ENCODE measurements at regions not wholly inside any gene's neighbourhood (a gene's known extent, or its start where the extent isn't known, plus 50 kb on each side); places are given as distances from the start of the nearest gene placed in this dataset.

DNA sequence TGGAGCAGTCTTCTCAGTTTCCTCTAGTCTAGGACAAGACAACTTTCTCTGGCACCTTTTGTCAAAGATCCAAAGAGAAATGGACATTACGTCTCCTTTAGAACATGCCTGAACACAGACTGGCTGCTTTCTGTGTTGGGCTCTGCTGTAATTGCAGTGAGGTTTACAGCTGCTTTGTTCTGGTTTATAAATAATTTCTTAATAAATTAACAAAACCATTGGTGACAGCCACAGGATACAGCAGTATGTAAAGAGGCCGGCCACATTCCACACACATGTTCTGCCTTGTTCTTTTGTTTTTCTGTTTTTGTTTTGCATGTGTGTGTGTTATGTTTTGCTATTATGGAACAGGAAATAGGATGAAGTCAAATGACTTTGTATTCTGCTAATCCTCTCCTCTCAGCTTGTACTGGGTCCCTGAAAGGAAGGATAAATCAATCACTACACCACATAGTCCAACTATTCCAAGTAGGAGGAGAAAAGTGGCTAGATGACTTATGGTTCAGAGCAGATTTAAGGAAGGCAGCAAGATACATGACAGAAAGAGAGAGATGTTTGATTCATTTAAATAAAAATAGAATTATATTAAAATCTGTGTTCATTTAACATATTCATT lies 161.5 kb upstream of the ESRRG start:
- Histone ChIP-seq H3K4me1 (peaks cover 0 to 4% of the 10 kb centered on the region in 2 donors), H3K27me3 (no peaks in the 10 kb centered on the region), H3K4me3 (no peak overlapping the region), H3K9me3 (no peaks in the 10 kb centered on the region), H3K36me3 (no peaks in the 10 kb centered on the region), H3K27ac (no peak overlapping the region)
- TF ChIP-seq CTCF (IDR thresholded peaks at IDR 0.05): no peak
- no peak for DNase-seq (ENCODE audit: low spot score)

DNA sequence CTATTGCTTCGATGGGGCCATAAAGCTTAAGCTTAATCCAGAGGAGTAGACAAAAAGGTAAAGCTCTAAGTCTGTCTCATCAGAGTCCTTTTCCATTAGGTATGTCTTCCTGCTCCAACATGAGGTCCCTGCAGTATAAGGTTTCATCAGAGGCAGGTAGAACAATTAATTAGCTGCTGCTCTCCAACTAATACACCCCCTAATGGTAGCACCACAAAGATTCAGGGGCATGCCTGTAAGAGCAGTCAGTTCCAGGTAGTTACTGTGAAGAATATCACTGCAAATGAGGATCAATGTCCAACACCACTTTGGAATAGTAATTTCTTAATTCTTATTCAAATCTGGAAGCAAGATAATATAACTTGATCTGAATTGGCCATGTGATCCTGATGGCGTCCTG lies 160.3 kb upstream of the ESRRG start:
- Histone ChIP-seq H3K36me3 (no peaks in the 10 kb centered on the region), H3K27me3 (no peaks in the 10 kb centered on the region), H3K4me3 (no peak overlapping the region), H3K4me1 (no peaks in the 10 kb centered on the region), H3K27ac (no peak overlapping the region), H3K9me3 (no peaks in the 10 kb centered on the region)
- no peak for DNase-seq (ENCODE audit: low spot score)
- no peak for TF ChIP-seq CTCF (IDR thresholded peaks at IDR 0.05)

GRCh38 chr1:216881695-216882094 lies 158.5 kb upstream of the ESRRG start:
- Histone ChIP-seq H3K4me1 (no peaks in the 10 kb centered on the region), H3K27me3 (no peaks in the 10 kb centered on the region), H3K27ac (no peak overlapping the region), H3K9me3 (no peaks in the 10 kb centered on the region), H3K36me3 (no peaks in the 10 kb centered on the region), H3K4me3 (no peak overlapping the region)
- no peak for TF ChIP-seq CTCF (IDR thresholded peaks at IDR 0.05)
- DNase-seq (ENCODE audit: low spot score): no peak

GRCh38 chr1:216866714-216867113 lies 143.5 kb upstream of the ESRRG start:
- no peaks in the 10 kb centered on the region for H3K27me3 ChIP-seq
- H3K4me3 ChIP-seq: no peak overlapping the region
- no peaks in the 10 kb centered on the region for H3K4me1 ChIP-seq
- no peak overlapping the region for H3K27ac ChIP-seq
- no peaks in the 10 kb centered on the region for H3K36me3 ChIP-seq
- H3K9me3 ChIP-seq: no peaks in the 10 kb centered on the region
- TF ChIP-seq CTCF (IDR thresholded peaks at IDR 0.05): no peak
- no peak for DNase-seq (ENCODE audit: low spot score)

DNA sequence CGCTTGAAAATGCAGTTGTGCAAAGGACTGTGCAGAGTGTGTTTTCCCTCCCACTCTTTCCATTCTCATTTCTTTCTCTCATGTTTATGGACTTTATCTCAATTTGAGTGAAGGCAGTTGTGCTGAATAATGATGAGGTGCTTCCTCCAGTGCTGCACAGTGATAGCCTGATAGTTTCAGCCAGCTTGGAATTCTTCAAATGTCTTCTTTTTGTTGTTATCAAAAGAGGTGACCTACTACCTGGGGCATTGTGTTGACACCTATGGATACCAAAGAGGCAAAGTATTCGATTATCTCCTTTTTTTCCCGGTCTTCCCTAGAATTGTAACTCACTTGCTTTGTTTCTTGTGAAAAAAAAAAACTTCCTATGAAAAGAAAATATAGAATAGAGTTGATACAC lies 132.6 kb upstream of the ESRRG start:
- H3K9me3 ChIP-seq: no peaks in the 10 kb centered on the region
- DNase-seq (ENCODE audit: low spot score): no peak
- no peak overlapping the region for H3K27ac ChIP-seq
- no peaks in the 10 kb centered on the region for H3K27me3 ChIP-seq
- H3K36me3 ChIP-seq: no peaks in the 10 kb centered on the region
- TF ChIP-seq CTCF (IDR thresholded peaks at IDR 0.05): no peak
- no peak overlapping the region for H3K4me3 ChIP-seq
- H3K4me1 ChIP-seq: no peaks in the 10 kb centered on the region

- H3K27ac ChIP-seq: no peak overlapping the region
Observed at GRCh38 chr1:216854836-216855484, 131.7 kb upstream of the ESRRG start.

More at GRCh38 chr1:216854836-216855484, 131.7 kb upstream of the ESRRG start:
- H3K4me1 ChIP-seq: no peaks in the 10 kb centered on the region
- H3K36me3 ChIP-seq: no peaks in the 10 kb centered on the region
- H3K4me3 ChIP-seq: no peak overlapping the region
- no peak for TF ChIP-seq CTCF (IDR thresholded peaks at IDR 0.05)
- H3K27me3 ChIP-seq: no peaks in the 10 kb centered on the region
- no peak for DNase-seq (ENCODE audit: low spot score)
- no peaks in the 10 kb centered on the region for H3K9me3 ChIP-seq
